ENCODE measurements at regions not wholly inside any gene's neighbourhood (a gene's known extent, or its start where the extent isn't known, plus 50 kb on each side); places are given as distances from the start of the nearest gene placed in this dataset.
"Not testable (repeated sequence)": the region's sequence is repeated elsewhere in the genome, so short reads cannot be mapped to it uniquely, and the experiment has no call there.

- DNase-seq = no peak
These were observed 87.6 kb upstream of the TSPAN7 start for GRCh38 chrX:38473701-38474100.

DNA sequence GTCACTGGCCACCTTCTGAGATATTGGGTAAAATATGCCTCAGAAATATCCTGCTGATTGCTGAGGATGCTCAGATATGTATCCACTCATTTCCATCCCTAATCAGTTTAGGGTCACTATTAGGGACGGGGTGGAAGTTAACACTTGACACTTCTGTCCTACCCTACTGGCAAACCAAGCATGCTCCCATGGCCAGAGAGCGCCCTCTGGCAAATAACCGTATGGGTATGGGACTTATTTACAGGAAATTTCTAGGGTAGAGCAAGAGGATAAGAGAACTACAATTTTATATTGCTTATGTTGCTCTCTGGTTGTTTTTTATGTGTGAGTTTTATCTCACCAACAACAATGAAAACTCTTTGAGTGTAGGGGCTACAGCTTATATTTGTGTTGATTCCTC is 86.8 kb upstream of the TSPAN7 start:
- DNase-seq = no peak

- peak in 4 of 56 donors; percentile 2 to 26 (median 6) for DNase-seq
These were observed 79.2 kb upstream of the TSPAN7 start for GRCh38 chrX:38482183-38482582.

DNA sequence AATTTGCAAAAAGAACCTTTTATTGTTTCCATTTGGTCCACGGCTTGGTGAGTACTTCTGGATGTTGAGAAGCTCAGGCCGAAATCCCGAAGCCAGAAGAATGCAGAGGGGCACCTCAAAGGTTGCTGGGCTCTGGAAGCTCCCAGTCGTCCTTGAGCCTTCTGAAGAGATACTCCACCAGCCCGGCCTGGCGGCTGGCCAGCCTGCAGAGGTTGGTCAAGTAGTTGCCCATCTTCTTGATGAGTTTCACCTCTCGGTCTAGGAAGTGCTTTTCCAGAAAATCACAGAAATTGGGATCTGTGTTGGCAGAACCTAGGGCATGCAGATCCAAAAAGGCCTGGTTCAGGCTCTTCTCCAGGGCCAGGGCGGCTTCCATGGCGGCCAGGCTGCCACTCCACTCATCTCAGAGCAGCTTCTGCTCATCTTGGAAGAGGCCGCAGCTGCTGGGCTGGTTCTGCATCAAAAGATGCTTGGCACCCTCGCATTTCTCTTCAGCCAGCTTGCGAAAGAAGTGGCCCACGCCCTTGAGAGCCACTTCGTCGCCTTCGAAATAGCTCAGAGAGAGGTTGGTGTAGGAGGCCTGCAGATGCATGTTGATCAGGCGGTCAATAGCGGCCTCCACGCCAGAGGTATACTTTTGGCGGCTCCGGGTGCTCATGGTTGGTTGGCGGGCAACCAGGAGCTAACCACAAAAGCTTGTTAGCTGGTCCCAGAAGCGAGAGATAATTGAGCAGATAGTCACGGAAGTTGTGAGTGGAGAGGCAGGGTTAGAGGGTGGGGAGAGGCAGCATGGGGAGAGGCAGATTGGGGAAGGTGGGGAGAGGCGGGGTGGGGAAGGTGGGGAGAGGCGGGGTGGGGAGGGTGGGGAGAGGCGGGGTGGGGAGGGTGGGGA is 76.5 kb upstream of the TSPAN7 start:
- no peak for DNase-seq

DNA sequence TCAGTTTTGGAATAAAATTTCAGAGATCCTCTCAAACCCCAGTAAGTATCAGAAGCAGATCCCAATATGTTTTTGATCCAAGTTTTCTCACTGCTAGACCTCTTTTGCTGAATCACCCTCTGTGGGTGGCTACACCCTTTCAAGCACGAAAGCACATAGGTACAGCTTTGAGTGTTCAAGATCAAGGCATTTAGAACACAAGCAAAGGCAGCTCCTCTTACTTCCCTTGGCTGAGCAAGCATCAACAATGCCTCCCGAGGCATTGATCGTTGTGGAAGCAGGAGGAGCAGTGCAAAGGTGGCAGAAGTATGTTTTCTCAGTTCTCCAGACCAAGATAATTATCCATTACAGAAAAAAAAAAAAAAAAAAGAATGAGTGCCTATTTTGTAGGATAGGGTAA is 72.0 kb upstream of the TSPAN7 start:
- peak in 2 of 56 donors; percentile 5 to 6 for DNase-seq

DNA sequence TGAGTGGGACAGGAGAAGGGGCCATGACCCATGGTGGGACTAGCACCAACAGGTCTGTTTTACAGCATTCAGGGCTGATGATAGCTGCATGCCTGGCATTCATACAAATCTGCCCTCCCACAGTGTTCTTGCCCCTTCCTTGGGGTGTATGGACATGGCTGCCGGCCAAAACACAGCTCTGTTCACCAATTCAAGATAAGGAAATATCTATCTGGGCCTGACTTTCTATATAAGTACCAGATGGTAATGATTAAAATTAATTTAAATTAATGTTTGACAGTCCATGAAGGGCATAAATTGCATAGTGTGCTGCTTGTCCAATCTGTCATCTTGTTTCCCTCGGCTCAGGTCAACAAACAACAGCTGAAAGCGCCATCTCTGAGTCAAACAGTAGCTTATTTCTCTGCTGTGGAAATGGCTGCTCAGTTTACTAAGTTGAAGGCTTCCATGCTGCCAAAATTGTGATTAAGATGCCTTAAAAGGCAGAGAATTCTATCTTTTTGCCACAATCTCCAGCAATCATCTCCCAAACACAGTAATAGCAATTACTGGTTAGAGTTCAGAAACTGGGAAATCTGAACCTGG is 67.0 kb upstream of the TSPAN7 start:
- no peak for DNase-seq

GRCh38 chrX:38499658-38500057 is 61.7 kb upstream of the TSPAN7 start:
- DNase-seq = not testable (repeated sequence)

DNA sequence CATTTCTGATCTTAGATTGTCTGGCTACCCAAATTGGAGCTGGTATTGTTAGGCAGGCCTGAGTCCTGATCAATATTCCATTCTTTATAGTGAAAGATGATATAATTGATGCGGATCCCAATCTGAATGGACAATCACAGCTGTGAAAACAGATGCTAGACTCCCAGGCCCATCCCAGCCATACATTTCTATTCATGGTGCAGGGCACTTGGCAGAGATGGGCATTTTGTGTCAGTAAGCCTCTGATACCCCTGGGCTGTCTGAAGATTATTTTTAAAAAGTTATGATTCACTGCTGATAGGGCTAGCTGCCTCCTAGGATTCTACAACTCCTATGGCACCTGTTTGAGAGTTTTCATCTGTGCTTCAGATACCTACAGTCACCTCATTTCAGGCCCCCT is 61.2 kb upstream of the TSPAN7 start:
- DNase-seq = no peak

- DNase-seq = no peak
These were observed 60.5 kb upstream of the TSPAN7 start for GRCh38 chrX:38500866-38501265.

GRCh38 chrX:38505583-38505982 is 55.8 kb upstream of the TSPAN7 start:
- DNase-seq = no peak
